ENCODE measurements at regions not wholly inside any gene's neighbourhood (a gene's known extent, or its start where the extent isn't known, plus 50 kb on each side); places are given as distances from the start of the nearest gene placed in this dataset.

DNA sequence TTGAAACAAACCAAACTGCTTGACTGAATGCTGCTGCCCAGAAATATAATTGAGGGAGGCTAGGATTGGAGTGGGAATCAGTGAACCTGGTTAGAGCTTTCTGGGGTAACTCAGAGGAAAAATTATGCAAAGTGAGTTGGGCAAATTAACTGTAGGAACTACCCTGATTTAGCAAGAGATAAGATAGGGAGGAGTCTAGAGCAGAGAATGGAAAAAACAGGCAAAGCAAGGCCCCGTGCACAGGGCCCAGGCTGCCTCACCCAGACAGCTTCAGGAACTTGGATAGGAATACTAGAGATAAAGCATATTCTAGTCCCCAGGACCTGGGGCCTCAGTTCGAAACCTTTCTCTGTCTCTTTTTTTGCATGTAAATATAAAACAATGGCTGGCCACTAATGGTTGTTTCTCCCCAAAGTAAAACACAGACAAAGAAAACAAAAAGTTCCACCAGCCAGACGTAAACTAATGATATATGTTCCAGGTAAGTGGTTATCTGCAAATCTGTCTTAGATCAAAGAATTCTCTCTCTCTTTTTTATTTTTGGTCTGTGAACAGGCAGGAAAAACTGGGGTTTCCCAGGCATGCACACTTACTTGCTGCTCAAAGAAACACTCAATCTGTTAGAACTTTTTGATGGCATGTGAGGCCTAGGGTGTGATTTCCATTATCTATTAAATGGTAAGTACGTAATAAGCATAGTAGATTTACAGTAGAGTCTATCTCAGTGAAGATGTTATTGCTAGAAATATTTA is 168.1 kb upstream of the MAP3K1 start:
- H4K20me1 ChIP-seq (ENCODE audit: insufficient read depth, poor library complexity, severe bottlenecking), result no peaks in the 10 kb centered on the region
- no peak overlapping the region for H3K27ac ChIP-seq
- 75% methylated on average over 4 of the region's 4 CpGs for WGBS (ENCODE audit: low lambda C conversion rate, missing lambda C conversion rate)
- no peaks in the 10 kb centered on the region for H3K27me3 ChIP-seq
- no peak for DNase-seq (ENCODE audit: low spot score)
- no peaks in the 10 kb centered on the region for H3K36me3 ChIP-seq (replicated peaks; ENCODE audit: insufficient read depth, low read depth)
- no peak overlapping the region for H2AFZ ChIP-seq
- no peaks in the 10 kb centered on the region for H3K9me3 ChIP-seq (ENCODE audit: low read depth)
- no peak overlapping the region for H3K4me2 ChIP-seq
- no peaks in the 10 kb centered on the region for H3K9me2 ChIP-seq (replicated peaks; ENCODE audit: insufficient read depth)
- no peak for TF ChIP-seq EZH2phosphoT487 (IDR thresholded peaks at IDR 0.05; ENCODE audit: low read depth, severe bottlenecking, unreplicated experiment)
- TF ChIP-seq, protein P1, sequence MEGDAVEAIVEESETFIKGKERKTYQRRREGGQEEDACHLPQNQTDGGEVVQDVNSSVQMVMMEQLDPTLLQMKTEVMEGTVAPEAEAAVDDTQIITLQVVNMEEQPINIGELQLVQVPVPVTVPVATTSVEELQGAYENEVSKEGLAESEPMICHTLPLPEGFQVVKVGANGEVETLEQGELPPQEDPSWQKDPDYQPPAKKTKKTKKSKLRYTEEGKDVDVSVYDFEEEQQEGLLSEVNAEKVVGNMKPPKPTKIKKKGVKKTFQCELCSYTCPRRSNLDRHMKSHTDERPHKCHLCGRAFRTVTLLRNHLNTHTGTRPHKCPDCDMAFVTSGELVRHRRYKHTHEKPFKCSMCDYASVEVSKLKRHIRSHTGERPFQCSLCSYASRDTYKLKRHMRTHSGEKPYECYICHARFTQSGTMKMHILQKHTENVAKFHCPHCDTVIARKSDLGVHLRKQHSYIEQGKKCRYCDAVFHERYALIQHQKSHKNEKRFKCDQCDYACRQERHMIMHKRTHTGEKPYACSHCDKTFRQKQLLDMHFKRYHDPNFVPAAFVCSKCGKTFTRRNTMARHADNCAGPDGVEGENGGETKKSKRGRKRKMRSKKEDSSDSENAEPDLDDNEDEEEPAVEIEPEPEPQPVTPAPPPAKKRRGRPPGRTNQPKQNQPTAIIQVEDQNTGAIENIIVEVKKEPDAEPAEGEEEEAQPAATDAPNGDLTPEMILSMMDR (IDR thresholded peaks at IDR 0.05; ENCODE audit: poor library complexity), result no peak
- no peaks in the 10 kb centered on the region for H3K79me2 ChIP-seq
- no peak overlapping the region for H3K4me3 ChIP-seq
- H3K4me1 ChIP-seq (ENCODE audit: insufficient read depth), result no peaks in the 10 kb centered on the region

DNA sequence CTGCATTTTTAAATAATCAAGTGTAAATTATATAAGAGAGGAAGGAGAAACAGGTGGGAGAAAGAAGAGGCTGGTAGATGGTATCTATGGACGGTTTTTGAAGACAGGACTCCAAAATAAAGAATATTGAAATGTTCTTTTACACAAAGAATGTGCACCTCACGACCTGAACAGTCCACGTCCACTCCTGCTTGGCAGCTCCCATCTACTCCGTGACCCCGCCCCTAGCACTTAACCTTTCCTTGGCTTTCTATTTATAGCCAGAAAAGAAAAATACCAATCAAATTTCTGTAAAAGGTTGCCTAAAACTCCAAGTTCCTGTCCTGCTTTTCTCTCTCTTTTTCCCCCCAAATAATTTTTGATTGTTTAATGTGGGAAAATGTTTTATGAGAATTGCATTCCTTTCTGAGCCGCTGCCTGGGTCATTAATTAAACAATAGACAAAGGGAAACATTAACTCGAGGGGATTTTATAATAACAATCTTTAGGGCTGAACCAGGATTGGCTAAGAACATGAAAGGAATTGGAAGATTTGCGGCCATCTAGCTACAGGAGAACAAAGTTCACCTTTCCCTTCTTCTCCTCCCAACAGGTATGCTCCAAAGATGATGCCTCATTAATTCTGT is 173.6 kb upstream of the MAP3K1 start:
- Histone ChIP-seq H3K79me2 (no peaks in the 10 kb centered on the region), H3K4me1 (ENCODE audit: insufficient read depth) (peaks cover 42% of the 10 kb centered on the region), H3K36me3 (replicated peaks; ENCODE audit: insufficient read depth, low read depth) (no peaks in the 10 kb centered on the region), H3K9me3 (ENCODE audit: low read depth) (no peaks in the 10 kb centered on the region), H2AFZ (no peak overlapping the region), H3K27me3 (no peaks in the 10 kb centered on the region), H3K4me3 (no peak overlapping the region), H3K27ac (no peak overlapping the region), H3K9me2 (replicated peaks; ENCODE audit: insufficient read depth) (no peaks in the 10 kb centered on the region), H4K20me1 (ENCODE audit: insufficient read depth, poor library complexity, severe bottlenecking) (no peaks in the 10 kb centered on the region), H3K4me2 (peak overlapping the region; percentile 1)
- DNase-seq (ENCODE audit: low spot score), result no peak
- WGBS (ENCODE audit: low lambda C conversion rate, missing lambda C conversion rate), result 65% methylated on average over 8 of the region's 8 CpGs
- TF ChIP-seq EZH2phosphoT487 (IDR thresholded peaks at IDR 0.05; ENCODE audit: low read depth, severe bottlenecking, unreplicated experiment) (no peak), EZH2 (IDR thresholded peaks at IDR 0.05; ENCODE audit: borderline replicate concordance) (no peak)
- TF ChIP-seq, protein P1 (IDR thresholded peaks at IDR 0.05; ENCODE audit: poor library complexity), result no peak

DNA sequence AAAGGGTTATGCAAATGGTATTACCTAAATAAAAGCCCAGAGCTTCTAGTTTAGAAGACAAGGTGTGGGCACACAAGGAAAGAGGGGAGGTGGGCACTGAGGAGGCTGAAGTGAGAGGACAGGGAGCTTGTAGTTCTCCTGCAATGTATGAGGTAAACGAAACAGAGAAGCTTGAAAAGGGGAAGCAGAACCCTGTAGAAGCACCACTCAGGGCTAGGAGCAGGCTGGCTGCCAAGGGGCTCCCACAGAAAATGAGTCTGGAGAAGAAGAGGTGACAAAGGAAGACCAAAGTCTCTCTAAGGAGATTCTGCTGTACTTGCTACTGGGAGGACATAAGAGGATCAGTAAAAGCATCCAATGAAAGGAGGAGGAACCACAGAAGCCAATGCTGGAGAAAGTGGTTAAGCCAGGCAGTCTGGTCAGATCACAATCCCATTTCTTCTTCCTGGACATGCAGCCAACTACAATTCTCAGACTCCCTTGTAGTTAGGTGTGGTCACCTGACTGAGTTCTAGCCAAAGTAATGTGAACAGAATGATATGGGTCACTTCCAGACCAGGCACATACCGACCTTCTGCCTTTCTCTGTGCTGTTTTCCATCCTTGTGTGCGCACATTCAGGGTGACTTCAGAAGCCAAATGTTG is 174.5 kb upstream of the MAP3K1 start:
- peaks cover 44% of the 10 kb centered on the region for H3K4me1 ChIP-seq (ENCODE audit: insufficient read depth)
- no peaks in the 10 kb centered on the region for H4K20me1 ChIP-seq (ENCODE audit: insufficient read depth, poor library complexity, severe bottlenecking)
- H3K27me3 ChIP-seq, result no peaks in the 10 kb centered on the region
- H3K9me3 ChIP-seq (ENCODE audit: low read depth), result no peaks in the 10 kb centered on the region
- WGBS (ENCODE audit: low lambda C conversion rate, missing lambda C conversion rate), result 87% methylated on average over 3 of the region's 3 CpGs
- H3K27ac ChIP-seq, result peak overlapping the region; percentile 84
- H3K4me3 ChIP-seq, result no peak overlapping the region
- H3K36me3 ChIP-seq (replicated peaks; ENCODE audit: insufficient read depth, low read depth), result no peaks in the 10 kb centered on the region
- H3K9me2 ChIP-seq (replicated peaks; ENCODE audit: insufficient read depth), result no peaks in the 10 kb centered on the region
- DNase-seq (ENCODE audit: low spot score), result no peak
- TF ChIP-seq EZH2 (IDR thresholded peaks at IDR 0.05; ENCODE audit: borderline replicate concordance) (no peak), EZH2phosphoT487 (IDR thresholded peaks at IDR 0.05; ENCODE audit: low read depth, severe bottlenecking, unreplicated experiment) (no peak)
- TF ChIP-seq, protein P1 (IDR thresholded peaks at IDR 0.05; ENCODE audit: poor library complexity), result no peak
- no peaks in the 10 kb centered on the region for H3K79me2 ChIP-seq
- no peak overlapping the region for H3K4me2 ChIP-seq
- no peak overlapping the region for H2AFZ ChIP-seq
